ENCODE measurements at regions not wholly inside any gene's neighbourhood (a gene's known extent, or its start where the extent isn't known, plus 50 kb on each side); places are given as distances from the start of the nearest gene placed in this dataset.

- TF ChIP-seq ATF3 (IDR thresholded peaks at IDR 0.05) (0 out of 2 replicates have a peak, but pooled peaks have one; percentile 14), ATF3 (CRISPR knock-in tag; conservative IDR thresholded peaks at IDR 0.05) (no peak), ATF1 (CRISPR knock-in tag; IDR thresholded peaks at IDR 0.05) (no peak), ATF1 (tag; IDR thresholded peaks at IDR 0.05) (0 out of 2 replicates have a peak, but pooled peaks have one; percentile 28), ZNF740 (CRISPR knock-in tag; IDR thresholded peaks at IDR 0.05) (no peak), ZNF740 (tag; IDR thresholded peaks at IDR 0.05) (no peak), SMAD3 (CRISPR knock-in tag; conservative IDR thresholded peaks at IDR 0.05) (no peak), NFIC (IDR thresholded peaks at IDR 0.05) (peak; percentile 27; the same call in 1 of the 2 replicates), SOX6 (IDR thresholded peaks at IDR 0.05) (peak; percentile 80), ZBTB17 (CRISPR knock-in tag; IDR thresholded peaks at IDR 0.05) (no peak), DEAF1 (CRISPR knock-in tag; IDR thresholded peaks at IDR 0.05) (no peak), GMEB1 (CRISPR knock-in tag; IDR thresholded peaks at IDR 0.05) (no peak), GTF2F1 (IDR thresholded peaks at IDR 0.05; ENCODE audit: low read depth, low read length) (no peak), POLR2G (IDR thresholded peaks at IDR 0.05; ENCODE audit: low read depth, low read length) (no peak), BCLAF1 (IDR thresholded peaks at IDR 0.05; ENCODE audit: borderline replicate concordance in 1 of 2, control insufficient read depth in 1 of 2, low read depth in 2 of 2, low read length in 1 of 2) (no peak), ZNF778 (CRISPR knock-in tag; IDR thresholded peaks at IDR 0.05) (no peak), CEBPB (tag; IDR thresholded peaks at IDR 0.05) (no peak), GATAD2B (IDR thresholded peaks at IDR 0.05; ENCODE audit: borderline replicate concordance) (no peak; the same call in 1 of the 2 replicates), NFRKB (IDR thresholded peaks at IDR 0.05; ENCODE audit: low read depth) (no peak), CREBBP (IDR thresholded peaks at IDR 0.05; ENCODE audit: low read depth, low read length) (no peak), POLR3A (IDR thresholded peaks at IDR 0.05; ENCODE audit: borderline replicate concordance, extremely low read depth, insufficient read depth, insufficient read length) (no peak)
These were observed 170.4 kb downstream of the ZDHHC21 start (continued) for GRCh38 chr9:14522627-14523379.

Measured in K562 (cell line).